ENCODE measurements at regions not wholly inside any gene's neighbourhood (a gene's known extent, or its start where the extent isn't known, plus 50 kb on each side); places are given as distances from the start of the nearest gene placed in this dataset.

DNA sequence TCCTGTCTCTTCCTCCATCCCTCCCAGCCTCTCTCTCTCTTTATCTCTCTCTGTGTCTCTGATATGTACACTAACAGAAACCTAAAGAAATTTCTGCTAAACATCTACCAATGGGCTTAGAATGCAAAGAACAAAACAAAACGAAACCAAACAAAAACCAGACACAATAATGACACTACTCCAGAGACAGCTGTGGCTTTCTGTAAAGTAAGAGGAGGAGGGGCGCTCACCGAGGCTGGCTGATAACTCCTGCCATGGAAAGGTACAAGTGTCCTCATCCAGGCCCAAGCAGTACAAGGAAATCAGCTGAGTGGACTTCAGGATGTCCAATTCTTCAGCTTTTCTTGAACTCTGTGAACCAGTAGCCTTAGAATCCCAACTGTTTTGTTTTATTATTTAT lies 70.4 kb upstream of the FZD8 start:
- TF ChIP-seq POLR2A (IDR thresholded peaks at IDR 0.05), result no peak
- no peak for TF ChIP-seq CTCF (IDR thresholded peaks at IDR 0.05)
